Endothelial cell of umbilical vein (primary cell): ENCODE measurements at regions not wholly inside any gene's neighbourhood (a gene's known extent, or its start where the extent isn't known, plus 50 kb on each side); places are given as distances from the start of the nearest gene placed in this dataset.

Source experiments
- EZH2 ChIP-seq: IDR thresholded peaks from 2 replicates; pipeline ENCODE4 v1.6.1; 2012; ENCODE audit warnings: borderline replicate concordance, low read depth, mild to moderate bottlenecking, moderate library complexity, low read length, inconsistent platforms; ENCODE audit not compliant: severe bottlenecking
- POLR2A ChIP-seq: IDR thresholded peaks from 2 replicates; pipeline ENCODE4 v1.6.1; 2012; ENCODE audit warnings: low read depth, mild to moderate bottlenecking, control low read depth, low read length
- TF ChIP-seq, protein P1 (sequence below), 2 donors: IDR thresholded peaks; 1 replicate in 1 of 2; 2 replicates in 1 of 2; pipeline ENCODE4 v1.5.1; 2011; ENCODE audit warnings: low read length in 2 of 2, mild to moderate bottlenecking in 2 of 2, moderate library complexity in 2 of 2, control low read depth in 1 of 2, inconsistent platforms in 1 of 2, low read depth in 1 of 2; ENCODE audit not compliant: insufficient read depth in 1 of 2; ENCODE audit errors: extremely low read depth in 1 of 2

DNA sequence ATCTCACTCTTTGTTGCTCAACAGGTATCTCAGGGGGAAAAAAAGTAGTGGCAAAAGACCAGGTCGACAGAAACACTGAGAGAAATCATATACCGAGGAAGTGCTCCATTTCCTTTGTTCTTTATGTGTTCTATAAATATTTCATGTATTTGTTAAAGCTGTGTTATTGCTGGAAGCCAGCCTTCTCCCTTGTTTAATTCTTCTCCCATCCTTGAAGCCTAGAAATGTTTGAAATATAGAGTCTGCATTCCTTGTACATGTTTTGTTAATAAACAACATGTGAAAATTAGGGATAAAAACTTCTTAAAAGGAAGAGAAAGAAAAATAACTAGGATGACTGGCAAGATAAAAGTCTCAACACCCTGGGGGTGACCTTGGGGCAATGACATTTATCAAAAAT is 186.2 kb downstream of the ANKRD50 start:
- TF ChIP-seq, protein P1, sequence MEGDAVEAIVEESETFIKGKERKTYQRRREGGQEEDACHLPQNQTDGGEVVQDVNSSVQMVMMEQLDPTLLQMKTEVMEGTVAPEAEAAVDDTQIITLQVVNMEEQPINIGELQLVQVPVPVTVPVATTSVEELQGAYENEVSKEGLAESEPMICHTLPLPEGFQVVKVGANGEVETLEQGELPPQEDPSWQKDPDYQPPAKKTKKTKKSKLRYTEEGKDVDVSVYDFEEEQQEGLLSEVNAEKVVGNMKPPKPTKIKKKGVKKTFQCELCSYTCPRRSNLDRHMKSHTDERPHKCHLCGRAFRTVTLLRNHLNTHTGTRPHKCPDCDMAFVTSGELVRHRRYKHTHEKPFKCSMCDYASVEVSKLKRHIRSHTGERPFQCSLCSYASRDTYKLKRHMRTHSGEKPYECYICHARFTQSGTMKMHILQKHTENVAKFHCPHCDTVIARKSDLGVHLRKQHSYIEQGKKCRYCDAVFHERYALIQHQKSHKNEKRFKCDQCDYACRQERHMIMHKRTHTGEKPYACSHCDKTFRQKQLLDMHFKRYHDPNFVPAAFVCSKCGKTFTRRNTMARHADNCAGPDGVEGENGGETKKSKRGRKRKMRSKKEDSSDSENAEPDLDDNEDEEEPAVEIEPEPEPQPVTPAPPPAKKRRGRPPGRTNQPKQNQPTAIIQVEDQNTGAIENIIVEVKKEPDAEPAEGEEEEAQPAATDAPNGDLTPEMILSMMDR (IDR thresholded peaks at IDR 0.05; ENCODE audit: extremely low read depth in 1 of 2, insufficient read depth in 1 of 2, low read depth in 1 of 2, low read length in 2 of 2) = no peak
- TF ChIP-seq EZH2 (no peak), POLR2A (no peak)
